Endothelial cell of umbilical vein (primary cell): ENCODE measurements at regions not wholly inside any gene's neighbourhood (a gene's known extent, or its start where the extent isn't known, plus 50 kb on each side); places are given as distances from the start of the nearest gene placed in this dataset.

ENCODE experiments used
- BruUV-seq: library from RNA; stranded (reverse); fragments of 400-500 nt; replicated peaks from 2 replicates; lab custom pipeline; 2021; lab: Mats Ljungman, UMichigan
- CTCF ChIA-PET: fragments of 300-600, 350-600 bp; sonication (Branson Sonifier 250); formaldehyde crosslinking; loops from one replicate; lab custom pipeline; 2021; ENCODE audit warnings: antibody characterized with exemption, inconsistent platforms; lab: Charles Lee
- POLR2A ChIA-PET: fragments of 300-600, 350-600 bp; sonication (Branson Sonifier 250); formaldehyde crosslinking; loops from one replicate; lab custom pipeline; 2021; ENCODE audit warnings: antibody characterized with exemption, inconsistent platforms; lab: Charles Lee
- DNase-seq: peaks from one replicate; pipeline ENCODE4 v3.0.0-alpha.2; 2011; ENCODE audit warnings: low read depth, low spot score
- FAIRE-seq: peaks from 2 replicates; lab custom pipeline; 2011; peaks lifted over from hg19 to GRCh38; lab: Jason Lieb, UNC
- H2AFZ ChIP-seq: 2 replicates; pipeline ENCODE4 v1.6.0; 2012; ENCODE audit warnings: low read depth, low read length, control low read depth, inconsistent platforms
- H3K27ac ChIP-seq: 2 replicates; pipeline ENCODE4 v1.5.1; 2011; ENCODE audit warnings: low read depth, mild to moderate bottlenecking, control low read depth, low read length, moderate library complexity; ENCODE audit not compliant: insufficient read depth
- H3K27me3 ChIP-seq, 2 experiments: 2 replicates each; pipeline versions ENCODE4 v1.6.0 to v1.6.1; 2011; ENCODE audit warnings: low read length in 2 of 2, mixed read lengths in 1 of 2; ENCODE audit not compliant: control insufficient read depth in 2 of 2, insufficient read depth in 2 of 2
- H3K36me3 ChIP-seq, 2 experiments: 2 replicates in 1 of 2; 3 replicates in 1 of 2; pipeline ENCODE4 v1.5.1; 2011; ENCODE audit warnings: low read length in 2 of 2, mild to moderate bottlenecking in 1 of 2, moderate library complexity in 1 of 2; ENCODE audit not compliant: control insufficient read depth in 2 of 2, insufficient read depth in 2 of 2; ENCODE audit errors: extremely low read depth in 1 of 2
- H3K4me1 ChIP-seq: 3 replicates; pipeline ENCODE4 v1.5.1; 2011; ENCODE audit warnings: mild to moderate bottlenecking, low read length; ENCODE audit not compliant: control insufficient read depth, insufficient read depth; ENCODE audit errors: extremely low read depth
- H3K4me2 ChIP-seq: 2 replicates; pipeline ENCODE4 v1.6.1; 2011; ENCODE audit warnings: low read length, control low read depth, mixed read lengths; ENCODE audit not compliant: insufficient read depth
- H3K4me3 ChIP-seq, 3 experiments: fragments of 200-600 bp in 1 of 3; sonication (generic), shearing (Covaris generic) in 1 of 3; replicated peaks in 1 of 3; 2 replicates each; pipeline ENCODE4 v1.5.1; 2011 to 2016; ENCODE audit warnings: control low read depth in 3 of 3, low read length in 3 of 3, mild to moderate bottlenecking in 2 of 3, inconsistent platforms in 1 of 3, low read depth in 1 of 3, moderate library complexity in 1 of 3; ENCODE audit not compliant: insufficient read depth in 1 of 3
- H3K79me2 ChIP-seq: 2 replicates; pipeline ENCODE4 v1.6.0; 2012; ENCODE audit warnings: low read length, inconsistent platforms; ENCODE audit not compliant: control insufficient read depth, insufficient read depth
- H3K9ac ChIP-seq: replicated peaks from 2 replicates; pipeline ENCODE3; 2011; ENCODE audit warnings: low read length, control low read depth; ENCODE audit not compliant: insufficient read depth; ENCODE audit errors: extremely low read depth
- H3K9me1 ChIP-seq: replicated peaks from 3 replicates; pipeline ENCODE4 v1.6.0; 2011; ENCODE audit warnings: mild to moderate bottlenecking, low read length; ENCODE audit not compliant: control insufficient read depth, insufficient read depth; ENCODE audit errors: extremely low read depth
- H3K9me3 ChIP-seq: replicated peaks from 2 replicates; pipeline ENCODE4 v1.5.1; 2012; ENCODE audit warnings: low read length, inconsistent platforms; ENCODE audit not compliant: control insufficient read depth, insufficient read depth
- H4K20me1 ChIP-seq: replicated peaks from 2 replicates; pipeline ENCODE3; 2011; ENCODE audit warnings: mild to moderate bottlenecking, low read length; ENCODE audit not compliant: control insufficient read depth, insufficient read depth; ENCODE audit errors: extremely low read depth
- CTCF ChIP-seq, 2 donors: IDR thresholded peaks; 1 replicate in 1 of 2; 2 replicates in 1 of 2; pipeline ENCODE4 v1.5.1; 2011; ENCODE audit warnings: low read length in 2 of 2, mild to moderate bottlenecking in 2 of 2, moderate library complexity in 2 of 2, control low read depth in 1 of 2, inconsistent platforms in 1 of 2, low read depth in 1 of 2; ENCODE audit not compliant: insufficient read depth in 1 of 2; ENCODE audit errors: extremely low read depth in 1 of 2
- EZH2 ChIP-seq: IDR thresholded peaks from 2 replicates; pipeline ENCODE4 v1.6.1; 2012; ENCODE audit warnings: borderline replicate concordance, low read depth, mild to moderate bottlenecking, moderate library complexity, low read length, inconsistent platforms; ENCODE audit not compliant: severe bottlenecking
- FOS ChIP-seq: IDR thresholded peaks from 2 replicates; pipeline ENCODE4 v1.6.1; 2011; ENCODE audit warnings: mild to moderate bottlenecking, low read length, moderate library complexity, borderline replicate concordance; ENCODE audit not compliant: insufficient read depth
- GATA2 ChIP-seq: IDR thresholded peaks from 2 replicates; pipeline ENCODE4 v1.7.0; 2011; ENCODE audit warnings: low read depth, mild to moderate bottlenecking, moderate library complexity, mixed read lengths, low read length; ENCODE audit not compliant: insufficient read length, insufficient read depth
- JUN ChIP-seq: IDR thresholded peaks from 2 replicates; pipeline ENCODE4 v1.6.1; 2011; ENCODE audit warnings: borderline replicate concordance, low read depth; ENCODE audit not compliant: insufficient read length, insufficient read depth
- MAX ChIP-seq: IDR thresholded peaks from 2 replicates; pipeline ENCODE4 v1.6.1; 2011; ENCODE audit not compliant: insufficient read depth, insufficient read length
- MYC ChIP-seq: IDR thresholded peaks from one replicate; pipeline ENCODE4 v1.6.1; 2011; ENCODE audit warnings: mild to moderate bottlenecking, low read depth, low read length
- POLR2A ChIP-seq: IDR thresholded peaks from 2 replicates; pipeline ENCODE4 v1.6.1; 2012; ENCODE audit warnings: low read depth, mild to moderate bottlenecking, control low read depth, low read length
- POLR2AphosphoS5 ChIP-seq: IDR thresholded peaks from 2 replicates; pipeline ENCODE4 v1.6.1; 2012; ENCODE audit warnings: low read depth, mild to moderate bottlenecking, control low read depth, low read length, moderate library complexity; ENCODE audit not compliant: insufficient read depth
- dilution Hi-C: fragments of 300-500 bp; cut with MboI; formaldehyde crosslinking; loops from one replicate; pipeline ENCODE4 v1.15.0; 2019; ENCODE audit warnings: low sequenced_read_pairs; ENCODE audit not compliant: extremely low pct_ligation_motif_present
- intact Hi-C: fragments of 100-400 bp; cut with micrococcal nuclease; formaldehyde crosslinking; loops from one replicate; pipeline ENCODE4 v1.10.0; 2022

GRCh38 chr20:56861590-56861989, 232.5 kb downstream of the TFAP2C start:
- H3K9me1 ChIP-seq, result no peaks in the 10 kb centered on the region
- BruUV-seq, result no TSS peak
- no peaks in the 10 kb centered on the region for H3K36me3 ChIP-seq
- intact Hi-C loops (no loop called here), dilution Hi-C loops (no loop called here)
- no peak overlapping the region for H3K9ac ChIP-seq
- H3K27ac ChIP-seq, result no peak overlapping the region
- no peak overlapping the region for H2AFZ ChIP-seq
- H3K4me1 ChIP-seq, result no peaks in the 10 kb centered on the region
- H3K4me3 ChIP-seq, result no peak overlapping the region
- H3K79me2 ChIP-seq, result no peaks in the 10 kb centered on the region
- H4K20me1 ChIP-seq, result no peaks in the 10 kb centered on the region
- ChIA-PET CTCF (no interaction called here), POLR2A (no interaction called here)
- no peak overlapping the region for H3K4me2 ChIP-seq
- DNase-seq (no peak), FAIRE-seq (no peak)
- no peak for TF ChIP-seq EZH2
- no peak for TF ChIP-seq GATA2
- TF ChIP-seq POLR2AphosphoS5, result no peak
- TF ChIP-seq POLR2A, result no peak
- no peak for TF ChIP-seq CTCF (IDR thresholded peaks at IDR 0.05; ENCODE audit: extremely low read depth in 1 of 2, insufficient read depth in 1 of 2, low read depth in 1 of 2, low read length in 2 of 2)
- no peak for TF ChIP-seq MYC
- no peak for TF ChIP-seq FOS
- TF ChIP-seq JUN, result no peak
- no peak for TF ChIP-seq MAX
- H3K9me3 ChIP-seq, result no peaks in the 10 kb centered on the region
- H3K27me3 ChIP-seq, result no peaks in the 10 kb centered on the region
